HG02970 (cell line): ENCODE measurements at regions not wholly inside any gene's neighbourhood (a gene's known extent, or its start where the extent isn't known, plus 50 kb on each side); places are given as distances from the start of the nearest gene placed in this dataset.
"Not testable (repeated sequence)": the region's sequence is repeated elsewhere in the genome, so short reads cannot be mapped to it uniquely, and the experiment has no call there.

Source experiments
- ATAC-seq: cut with Tn5 transposase; IDR thresholded peaks from one replicate; pipeline ENCODE4 v1.9.1; 2021; ENCODE audit warnings: mild to moderate bottlenecking, moderate library complexity, moderate number of reproducible peaks; ENCODE audit not compliant: unreplicated experiment, low FRiP score

GRCh38 chr1:8121261-8122159, 95.4 kb upstream of the ERRFI1 start:
- ATAC-seq = no peak

GRCh38 chr1:8120693-8121260, 94.7 kb upstream of the ERRFI1 start:
- no peak for ATAC-seq

- ATAC-seq = not testable (repeated sequence)
Observed at GRCh38 chr1:8118736-8119135, 92.6 kb upstream of the ERRFI1 start.

- no peak for ATAC-seq
Observed at GRCh38 chr1:8118031-8118451, 91.9 kb upstream of the ERRFI1 start.

GRCh38 chr1:8116894-8117264, 90.8 kb upstream of the ERRFI1 start:
- ATAC-seq = no peak

GRCh38 chr1:8115769-8116167, 89.7 kb upstream of the ERRFI1 start:
- ATAC-seq = no peak

GRCh38 chr1:8115031-8115768, 89.1 kb upstream of the ERRFI1 start:
- no peak for ATAC-seq

- ATAC-seq = no peak
Observed at GRCh38 chr1:8113262-8114220, 87.4 kb upstream of the ERRFI1 start.

GRCh38 chr1:8112611-8113261, 86.6 kb upstream of the ERRFI1 start:
- ATAC-seq = no peak

- ATAC-seq = no peak
Observed at GRCh38 chr1:8111560-8111959, 85.5 kb upstream of the ERRFI1 start.

- no peak for ATAC-seq
Observed at GRCh38 chr1:8109216-8109615, 83.1 kb upstream of the ERRFI1 start.

GRCh38 chr1:8107897-8108296, 81.8 kb upstream of the ERRFI1 start:
- no peak for ATAC-seq

- ATAC-seq = no peak
Observed at GRCh38 chr1:8104278-8105236, 78.4 kb upstream of the ERRFI1 start.

- no peak for ATAC-seq
Observed at GRCh38 chr1:8097908-8098307, 71.8 kb upstream of the ERRFI1 start.

- peak; percentile 77 for ATAC-seq
Observed at GRCh38 chr1:8097077-8097799, 71.1 kb upstream of the ERRFI1 start.

- no peak for ATAC-seq
Observed at GRCh38 chr1:8096105-8097011, 70.2 kb upstream of the ERRFI1 start.

GRCh38 chr1:8095584-8095983, 69.5 kb upstream of the ERRFI1 start:
- no peak for ATAC-seq
